ENCODE measurements at regions not wholly inside any gene's neighbourhood (a gene's known extent, or its start where the extent isn't known, plus 50 kb on each side); places are given as distances from the start of the nearest gene placed in this dataset.

GRCh38 chr6:129759796-129760605 is 50.0 kb upstream of the ARHGAP18 start:
- H3K27me3 ChIP-seq (ENCODE audit: control insufficient read depth in 1 of 2, insufficient read depth in 2 of 2, low read length in 2 of 2), result peaks cover under 1 to 11% of the 10 kb centered on the region in 2 donors
- no peak overlapping the region for H3K4me3 ChIP-seq (ENCODE audit: low read depth in 1 of 2, low read length in 2 of 2)
- H3K9me3 ChIP-seq (ENCODE audit: control insufficient read depth in 1 of 2, low read length in 2 of 2), result no peaks in the 10 kb centered on the region
- H3K27ac ChIP-seq (ENCODE audit: low read depth, low read length), result no peak overlapping the region
- H3K4me1 ChIP-seq (ENCODE audit: control insufficient read depth in 1 of 2, insufficient read depth in 2 of 2, low read length in 2 of 2), result no peaks in the 10 kb centered on the region
- no peaks in the 10 kb centered on the region for H3K36me3 ChIP-seq (ENCODE audit: control insufficient read depth in 1 of 2, insufficient read depth in 2 of 2, low read length in 2 of 2)
- no peak overlapping the region for H3K9ac ChIP-seq (ENCODE audit: low read depth in 1 of 2, low read length in 2 of 2)

Measured in duodenal mucosa (tissue), 2 donors.